ENCODE measurements at regions not wholly inside any gene's neighbourhood (a gene's known extent, or its start where the extent isn't known, plus 50 kb on each side); places are given as distances from the start of the nearest gene placed in this dataset.

GRCh38 chr3:194738254-194739093 is 52.8 kb downstream of the FAM43A start:
- no peak for DNase-seq (ENCODE audit: low spot score)

GRCh38 chr3:194739498-194740284 is 54.0 kb downstream of the FAM43A start:
- DNase-seq (ENCODE audit: low spot score) = no peak

- DNase-seq (ENCODE audit: low spot score) = no peak
Measured at GRCh38 chr3:194740859-194741491, 55.3 kb downstream of the FAM43A start.

GRCh38 chr3:194741916-194742315 is 56.2 kb downstream of the FAM43A start:
- no peak for DNase-seq (ENCODE audit: low spot score)

GRCh38 chr3:194744826-194745225 is 59.1 kb downstream of the FAM43A start:
- no peak for DNase-seq (ENCODE audit: low spot score)

GRCh38 chr3:194745422-194746184 is 59.9 kb downstream of the FAM43A start:
- DNase-seq (ENCODE audit: low spot score) = no peak

GRCh38 chr3:194748225-194748624 is 62.5 kb downstream of the FAM43A start:
- no peak for DNase-seq (ENCODE audit: low spot score)

- DNase-seq (ENCODE audit: low spot score) = no peak
Measured at GRCh38 chr3:194749631-194750490, 64.2 kb downstream of the FAM43A start.

GRCh38 chr3:194750491-194750828 is 64.8 kb downstream of the FAM43A start:
- DNase-seq (ENCODE audit: low spot score) = no peak

GRCh38 chr3:194755671-194756459 is 70.2 kb downstream of the FAM43A start:
- no peak for DNase-seq (ENCODE audit: low spot score)

GRCh38 chr3:194756460-194756779 is 70.7 kb downstream of the FAM43A start:
- no peak for DNase-seq (ENCODE audit: low spot score)

- DNase-seq (ENCODE audit: low spot score) = no peak
Measured at GRCh38 chr3:194756791-194757325, 71.2 kb downstream of the FAM43A start.

GRCh38 chr3:194757647-194758061 is 72.0 kb downstream of the FAM43A start:
- DNase-seq (ENCODE audit: low spot score) = no peak

GRCh38 chr3:194758716-194759115 is 73.0 kb downstream of the FAM43A start:
- DNase-seq (ENCODE audit: low spot score) = no peak

- DNase-seq (ENCODE audit: low spot score) = no peak
Measured at GRCh38 chr3:194760494-194761137, 74.9 kb downstream of the FAM43A start.

GRCh38 chr3:194761384-194761783 is 75.7 kb downstream of the FAM43A start:
- no peak for DNase-seq (ENCODE audit: low spot score)

- DNase-seq (ENCODE audit: low spot score) = no peak
Measured at GRCh38 chr3:194766845-194767244, 81.2 kb downstream of the FAM43A start.

- DNase-seq (ENCODE audit: low spot score) = no peak
Measured at GRCh38 chr3:194767446-194768207, 81.9 kb downstream of the FAM43A start.

- no peak for DNase-seq (ENCODE audit: low spot score)
Measured at GRCh38 chr3:194768586-194768985, 82.9 kb downstream of the FAM43A start.
